IPS DF 6.9 (cell line): ENCODE measurements at regions not wholly inside any gene's neighbourhood (a gene's known extent, or its start where the extent isn't known, plus 50 kb on each side); places are given as distances from the start of the nearest gene placed in this dataset.

ENCODE experiments used
- DNase-seq: peaks from one replicate; pipeline ENCODE4 v3.0.0-alpha.2; 2013; ENCODE audit warnings: low read depth, low spot score
- H3K27ac ChIP-seq: one replicate; pipeline ENCODE4 v1.5.1; 2013; ENCODE audit warnings: low read length, control low read depth
- H3K27me3 ChIP-seq: 2 replicates; pipeline ENCODE4 v1.6.1; 2013; ENCODE audit warnings: mild to moderate bottlenecking, low read length; ENCODE audit not compliant: control insufficient read depth, insufficient read depth
- H3K36me3 ChIP-seq: 2 replicates; pipeline ENCODE4 v1.6.1; 2013; ENCODE audit warnings: low read length; ENCODE audit not compliant: control insufficient read depth, insufficient read depth
- H3K4me1 ChIP-seq: 2 replicates; pipeline ENCODE4 v1.6.1; 2013; ENCODE audit warnings: low read length; ENCODE audit not compliant: control insufficient read depth, insufficient read depth
- H3K4me3 ChIP-seq: 2 replicates; pipeline ENCODE4 v1.5.1; 2013; ENCODE audit warnings: mild to moderate bottlenecking, low read length
- H3K9me3 ChIP-seq: 2 replicates; pipeline ENCODE4 v1.6.1; 2013; ENCODE audit warnings: low read length, inconsistent platforms; ENCODE audit not compliant: control insufficient read depth, insufficient read depth
- WGBS: extraction: QIAGEN DNeasy Blood & Tissue Kit; methylation state at CpG from one replicate; pipeline ENCODE4 v1.1.7; 2013; ENCODE audit warnings: mixed read lengths, missing lambda C conversion rate; ENCODE audit not compliant: insufficient read length, insufficient coverage; 5-methylcytosine and 5-hydroxymethylcytosine counted together

DNA sequence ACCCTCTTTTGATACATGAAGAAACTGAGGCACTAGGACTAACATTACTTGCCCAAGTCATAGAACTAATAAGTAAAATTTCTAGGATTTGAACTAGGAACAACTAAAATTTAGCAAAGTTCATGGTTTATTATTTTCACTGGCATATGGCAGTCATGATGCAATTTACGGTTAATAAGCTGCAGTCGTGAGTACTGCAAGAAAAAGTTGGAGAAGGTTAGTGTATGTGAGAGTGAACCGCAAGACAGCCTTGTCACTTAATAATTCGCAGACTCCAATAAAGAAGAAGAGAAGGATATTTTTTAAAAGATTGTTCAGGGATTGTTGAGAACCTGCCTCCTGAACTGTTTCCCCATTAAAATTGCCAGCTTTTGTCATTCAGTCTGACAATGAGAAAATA is 663.4 kb upstream of the TENM4 start:
- no CpG with 5 or more reads among the region's 4 CpGs for WGBS
- no peaks in the 10 kb centered on the region for H3K36me3 ChIP-seq

DNA sequence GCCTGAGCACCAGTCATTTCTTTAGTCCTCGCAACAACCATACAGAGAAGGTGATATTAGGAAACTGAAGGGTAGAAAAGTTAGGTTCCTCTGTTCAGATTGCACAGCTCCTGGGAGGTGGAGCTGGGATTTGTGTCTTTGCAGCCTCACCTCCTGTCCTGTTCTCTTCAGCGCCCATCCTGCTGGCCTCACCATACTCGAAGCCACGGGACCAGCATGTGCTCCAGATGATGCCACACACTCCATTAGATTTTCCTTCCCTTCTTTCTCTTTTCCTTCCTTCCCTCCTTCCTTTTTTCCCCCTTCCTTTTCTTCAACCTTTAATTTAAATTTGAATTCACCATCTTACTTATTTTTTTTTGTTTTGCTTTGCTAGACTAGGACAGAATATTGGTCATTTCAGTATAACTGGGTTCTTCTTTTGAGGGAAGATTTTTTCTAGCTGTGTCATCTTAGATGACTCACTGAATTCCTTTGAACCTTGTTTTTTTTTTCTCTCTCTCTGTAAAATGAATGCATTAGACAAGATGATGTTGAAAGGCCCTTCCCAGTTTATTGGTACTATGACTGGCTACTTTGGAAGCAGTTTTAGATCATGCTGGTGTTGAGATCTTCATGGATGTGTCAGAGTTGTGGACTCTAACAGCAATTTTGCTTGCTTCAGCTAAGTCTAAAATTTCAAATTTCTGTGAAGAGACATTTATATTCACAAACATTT is 662.5 kb upstream of the TENM4 start:
- no CpG with 5 or more reads among the region's 4 CpGs for WGBS
- Histone ChIP-seq H3K27ac (no peak overlapping the region), H3K36me3 (no peaks in the 10 kb centered on the region), H3K4me1 (no peaks in the 10 kb centered on the region), H3K4me3 (no peak overlapping the region), H3K27me3 (no peaks in the 10 kb centered on the region), H3K9me3 (no peaks in the 10 kb centered on the region)
- no peak for DNase-seq

More for the DNA sequence above, 663.4 kb upstream of the TENM4 start:
- Histone ChIP-seq H3K9me3 (no peaks in the 10 kb centered on the region), H3K4me3 (no peak overlapping the region), H3K27ac (no peak overlapping the region), H3K4me1 (no peaks in the 10 kb centered on the region), H3K27me3 (no peaks in the 10 kb centered on the region)
- no peak for DNase-seq

DNA sequence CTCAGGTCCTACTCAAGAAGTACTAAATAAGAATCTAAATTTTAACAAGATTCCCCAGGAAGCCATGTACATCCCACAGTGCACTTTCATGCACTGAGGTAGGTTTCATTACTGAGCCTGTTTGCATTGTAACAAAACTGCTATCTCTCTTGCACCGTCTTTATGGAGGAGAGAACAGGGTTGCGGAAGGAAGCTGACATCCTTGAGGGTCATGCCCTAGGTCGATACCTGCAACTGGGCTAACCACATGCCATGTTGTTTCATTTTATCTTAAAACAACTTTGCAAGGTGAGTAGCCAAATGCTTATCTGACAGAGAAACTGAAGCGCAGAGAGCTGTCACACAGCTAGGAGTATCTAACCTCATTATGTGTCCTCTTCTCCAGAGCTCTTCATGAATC is 656.3 kb upstream of the TENM4 start:
- Histone ChIP-seq H3K27ac (no peak overlapping the region), H3K36me3 (no peaks in the 10 kb centered on the region), H3K4me1 (no peaks in the 10 kb centered on the region), H3K4me3 (no peak overlapping the region), H3K9me3 (no peaks in the 10 kb centered on the region), H3K27me3 (no peaks in the 10 kb centered on the region)
- no peak for DNase-seq
- no CpG with 5 or more reads among the region's 4 CpGs for WGBS

DNA sequence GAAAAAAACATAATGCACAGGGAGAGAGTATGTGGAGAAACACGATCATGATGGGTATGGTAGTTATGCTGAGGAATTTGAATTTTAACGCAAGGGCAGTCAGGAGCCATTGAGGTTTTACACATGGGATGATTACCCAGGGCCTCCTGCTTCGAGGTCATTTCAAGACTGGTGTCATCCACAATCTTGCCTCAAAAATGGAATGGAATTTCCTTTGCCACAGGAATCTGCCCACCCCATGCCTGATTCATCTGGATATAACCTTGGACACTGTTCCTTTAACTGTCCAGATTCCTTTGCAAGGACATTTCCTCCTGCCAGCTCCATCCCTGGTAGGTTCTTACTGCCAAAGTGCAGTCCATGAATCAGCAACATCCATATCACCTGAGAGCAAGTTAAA is 655.9 kb upstream of the TENM4 start:
- H3K27ac ChIP-seq: no peak overlapping the region
- H3K27me3 ChIP-seq: no peaks in the 10 kb centered on the region
- no peaks in the 10 kb centered on the region for H3K9me3 ChIP-seq
- no CpG with 5 or more reads among the region's 3 CpGs for WGBS
- no peaks in the 10 kb centered on the region for H3K4me1 ChIP-seq
- no peak overlapping the region for H3K4me3 ChIP-seq
- no peak for DNase-seq
- no peaks in the 10 kb centered on the region for H3K36me3 ChIP-seq

DNA sequence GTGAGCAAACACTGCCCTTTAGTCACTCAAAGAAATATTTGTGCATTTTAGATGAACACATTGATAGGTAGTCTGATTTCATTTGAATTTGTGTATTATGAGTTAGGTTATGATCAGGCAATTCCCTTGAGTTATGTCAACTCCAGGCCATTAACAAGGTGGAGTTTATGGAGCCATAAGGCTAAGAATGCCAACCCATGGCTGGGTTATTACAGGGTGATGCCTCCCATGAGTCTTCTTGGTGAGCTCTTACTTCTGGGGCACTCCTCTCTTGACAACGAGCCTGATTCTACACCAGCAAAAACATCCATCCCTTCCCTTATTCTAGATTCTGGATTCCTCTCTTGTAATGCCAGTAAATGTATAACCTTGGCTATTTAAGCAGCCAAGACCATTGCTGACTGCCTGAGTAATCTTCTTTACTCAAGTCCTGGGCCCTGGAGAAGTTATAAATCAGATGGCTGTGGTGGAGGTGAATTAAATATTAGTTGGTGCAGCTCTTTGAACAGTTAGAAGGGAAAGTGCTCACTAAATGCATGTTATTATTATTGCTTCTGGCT is 645.7 kb upstream of the TENM4 start:
- no peak for DNase-seq
- Histone ChIP-seq H3K36me3 (no peaks in the 10 kb centered on the region), H3K9me3 (no peaks in the 10 kb centered on the region), H3K4me1 (no peaks in the 10 kb centered on the region; the same call in 1 of the 2 replicates), H3K27ac (no peak overlapping the region), H3K4me3 (no peak overlapping the region), H3K27me3 (no peaks in the 10 kb centered on the region)
- no CpG with 5 or more reads among the region's 1 CpG for WGBS

DNA sequence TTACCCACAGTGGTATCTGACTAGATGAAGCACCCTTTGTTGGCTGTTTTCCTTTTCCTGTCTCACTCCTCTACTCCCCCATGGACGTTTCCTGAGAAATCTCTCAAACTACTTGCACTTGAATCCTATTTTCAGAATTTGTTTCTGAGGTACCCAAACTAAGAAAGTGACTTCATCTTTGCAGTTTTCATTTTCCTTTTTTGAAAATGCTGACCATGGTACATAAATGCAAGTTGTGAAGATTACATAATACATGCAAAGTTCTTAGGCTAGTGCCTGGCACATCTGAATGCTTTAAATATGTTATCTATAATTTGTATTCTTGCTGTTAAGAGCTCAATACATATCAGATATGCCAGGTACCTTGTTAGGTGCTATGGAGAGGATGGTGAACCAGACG is 644.7 kb upstream of the TENM4 start:
- WGBS: no CpG with 5 or more reads among the region's 2 CpGs
- no peaks in the 10 kb centered on the region for H3K36me3 ChIP-seq

DNA sequence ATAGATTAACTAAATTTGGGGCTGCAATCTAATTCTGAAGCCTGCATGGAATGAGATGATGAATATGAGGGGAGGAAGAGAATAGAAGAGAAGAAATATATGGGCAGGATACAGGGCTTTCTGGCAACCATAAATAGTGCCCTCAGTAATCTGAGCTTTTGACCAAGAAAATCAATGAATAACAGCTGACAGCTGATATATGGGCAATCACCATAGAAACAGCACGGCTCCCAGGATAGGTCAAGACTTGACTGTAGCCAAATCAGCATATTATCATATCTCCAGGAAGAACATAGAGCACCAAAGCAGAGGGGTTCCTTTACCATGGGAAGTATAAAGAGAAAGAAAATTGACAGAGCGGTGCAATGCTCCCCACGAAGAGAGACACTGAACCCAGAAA is 643.8 kb upstream of the TENM4 start:
- Histone ChIP-seq H3K27me3 (no peaks in the 10 kb centered on the region), H3K4me3 (no peak overlapping the region), H3K9me3 (no peaks in the 10 kb centered on the region), H3K27ac (no peak overlapping the region), H3K4me1 (no peaks in the 10 kb centered on the region; the same call in 1 of the 2 replicates), H3K36me3 (no peaks in the 10 kb centered on the region)
- DNase-seq: no peak
- WGBS: no CpG with 5 or more reads among the region's 3 CpGs

More for the DNA sequence above, 644.7 kb upstream of the TENM4 start:
- Histone ChIP-seq H3K9me3 (no peaks in the 10 kb centered on the region), H3K27ac (no peak overlapping the region), H3K4me1 (no peaks in the 10 kb centered on the region; the same call in 1 of the 2 replicates), H3K27me3 (no peaks in the 10 kb centered on the region), H3K4me3 (no peak overlapping the region)
- DNase-seq: no peak

DNA sequence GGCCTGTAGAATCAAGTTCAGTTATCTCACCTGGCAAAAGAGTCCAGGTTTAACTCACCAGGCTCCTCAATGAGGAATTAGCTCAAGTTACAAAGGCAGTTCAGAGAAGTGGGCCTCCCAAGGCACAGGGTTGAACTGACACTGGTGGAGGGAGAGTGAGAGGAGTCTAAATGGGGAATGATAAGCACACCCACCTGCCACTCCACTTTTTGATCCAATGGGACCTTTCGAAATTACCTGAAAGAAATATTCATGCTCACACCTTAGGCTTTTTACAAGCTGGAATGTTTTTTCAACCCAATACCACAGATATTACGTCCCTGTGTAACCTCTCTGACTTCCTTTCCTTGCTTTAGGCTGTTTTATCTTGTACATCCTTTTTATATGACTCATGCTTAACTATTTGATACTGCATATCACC is 642.7 kb upstream of the TENM4 start:
- no CpG with 5 or more reads among the region's 2 CpGs for WGBS
- no peak overlapping the region for H3K4me3 ChIP-seq
- no peaks in the 10 kb centered on the region for H3K36me3 ChIP-seq
- no peaks in the 10 kb centered on the region for H3K9me3 ChIP-seq
- no peaks in the 10 kb centered on the region; the same call in 1 of the 2 replicates for H3K4me1 ChIP-seq
- H3K27me3 ChIP-seq: no peaks in the 10 kb centered on the region
- H3K27ac ChIP-seq: no peak overlapping the region
- DNase-seq: no peak

DNA sequence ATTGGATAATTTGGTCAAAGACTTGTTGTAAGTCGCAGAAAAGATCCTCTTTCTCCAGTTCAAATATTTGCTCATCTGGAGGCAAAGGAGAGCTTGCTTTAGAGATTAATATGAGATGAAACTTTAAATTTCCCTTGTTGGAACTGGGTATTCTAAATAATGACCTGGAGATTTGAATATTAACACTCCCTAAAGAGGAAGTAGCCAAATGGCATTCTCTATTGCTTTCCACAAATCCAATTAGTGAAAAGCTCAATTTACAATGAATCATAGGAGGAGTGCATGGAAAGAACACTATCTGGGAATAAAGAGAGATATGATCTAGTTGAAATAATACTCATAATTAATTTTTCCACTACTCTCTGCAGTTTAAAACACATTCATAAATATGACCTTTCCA is 641.6 kb upstream of the TENM4 start:
- no peak overlapping the region for H3K4me3 ChIP-seq
- H3K4me1 ChIP-seq: no peaks in the 10 kb centered on the region; the same call in 1 of the 2 replicates
- no CpG with 5 or more reads among the region's 1 CpG for WGBS
- no peaks in the 10 kb centered on the region for H3K36me3 ChIP-seq
- DNase-seq: no peak
- no peaks in the 10 kb centered on the region for H3K27me3 ChIP-seq
- no peaks in the 10 kb centered on the region for H3K9me3 ChIP-seq
- H3K27ac ChIP-seq: no peak overlapping the region

DNA sequence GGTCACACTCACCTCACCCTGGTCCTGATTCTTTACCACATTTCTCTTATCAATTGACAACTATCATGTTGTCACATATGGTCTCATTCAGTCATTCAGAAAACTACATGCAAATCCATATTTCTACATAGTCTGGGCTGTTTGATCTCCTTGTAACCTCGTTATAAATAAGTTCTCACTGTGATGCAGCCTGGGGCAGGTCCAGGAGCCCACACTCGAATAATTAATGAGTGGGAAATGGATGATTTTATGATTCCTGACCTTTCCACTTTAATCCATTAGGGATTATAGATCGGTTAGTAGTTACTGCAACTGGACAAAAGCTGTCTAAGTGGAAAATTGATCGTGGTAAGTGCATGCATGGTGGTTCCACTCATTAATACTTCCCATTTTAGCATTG is 636.3 kb upstream of the TENM4 start:
- Histone ChIP-seq H3K36me3 (no peaks in the 10 kb centered on the region), H3K4me3 (no peak overlapping the region), H3K4me1 (no peaks in the 10 kb centered on the region), H3K27ac (no peak overlapping the region), H3K9me3 (no peaks in the 10 kb centered on the region), H3K27me3 (no peaks in the 10 kb centered on the region)
- DNase-seq: no peak
- no CpG with 5 or more reads among the region's 4 CpGs for WGBS

DNA sequence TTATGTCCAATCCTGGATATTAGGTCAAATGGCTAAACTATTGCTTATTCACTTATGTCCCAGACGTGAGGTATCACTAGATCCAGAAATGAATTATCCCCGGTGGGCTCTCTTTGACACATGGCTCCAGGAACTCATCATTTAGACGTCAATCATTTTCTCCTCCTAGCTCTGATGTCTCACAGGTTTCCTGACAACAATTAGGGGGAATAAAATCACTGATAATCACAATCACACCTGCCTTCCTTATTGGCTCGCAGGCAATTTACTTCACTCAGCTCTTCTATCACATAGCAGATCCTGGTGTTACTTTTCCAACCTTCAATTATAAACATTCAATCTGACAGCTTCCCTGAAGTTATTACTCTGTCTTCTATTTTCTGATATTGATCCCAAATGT is 634.0 kb upstream of the TENM4 start:
- Histone ChIP-seq H3K9me3 (no peaks in the 10 kb centered on the region), H3K36me3 (no peaks in the 10 kb centered on the region), H3K27me3 (no peaks in the 10 kb centered on the region), H3K4me1 (no peaks in the 10 kb centered on the region), H3K4me3 (no peak overlapping the region), H3K27ac (no peak overlapping the region)
- no peak for DNase-seq
- WGBS: no CpG with 5 or more reads among the region's 4 CpGs
